Ascending aorta (tissue), 2 donors: ENCODE measurements at regions not wholly inside any gene's neighbourhood (a gene's known extent, or its start where the extent isn't known, plus 50 kb on each side); places are given as distances from the start of the nearest gene placed in this dataset.

ENCODE experiments used
- DNase-seq, 2 donors: peaks; one replicate each; pipeline ENCODE4 v3.0.0-alpha.2; 2019; ENCODE audit warnings: low spot score in 2 of 2
- H3K27ac ChIP-seq, 2 donors: fragments of 200-600 bp; sonication (generic); one replicate each; pipeline ENCODE4 v1.5.1; 2016 to 2017; ENCODE audit warnings: mild to moderate bottlenecking in 1 of 2
- H3K27me3 ChIP-seq: fragments of 200-600 bp; sonication (generic); one replicate; pipeline ENCODE4 v1.5.1; 2017
- H3K36me3 ChIP-seq, 2 donors: fragments of 200-600 bp; sonication (generic); one replicate each; pipeline ENCODE4 v1.5.1; 2016
- H3K4me1 ChIP-seq, 2 donors: fragments of 200-600 bp; sonication (generic); one replicate each; pipeline ENCODE4 v1.5.1; 2016 to 2017; ENCODE audit warnings: mild to moderate bottlenecking in 1 of 2
- H3K4me3 ChIP-seq, 2 donors: fragments of 200-600 bp; sonication (generic); one replicate each; pipeline ENCODE4 v1.5.1; 2016 to 2017; ENCODE audit warnings: mild to moderate bottlenecking in 1 of 2
- H3K9me3 ChIP-seq, 2 donors: fragments of 200-600 bp; sonication (generic); one replicate each; pipeline ENCODE4 v1.5.1; 2016
- CTCF ChIP-seq, 3 experiments: fragments of 200-600 bp in 2 of 3; fragments of 450-650 bp in 1 of 3; sonication (generic) in 2 of 3; IDR thresholded peaks; one replicate each; pipeline ENCODE4 v1.5.1; 2016 to 2019; ENCODE audit warnings: antibody characterized with exemption in 3 of 3, mild to moderate bottlenecking in 1 of 3, moderate library complexity in 1 of 3
- intact Hi-C: fragments of 100-400 bp; cut with DNase I; formaldehyde crosslinking; loops from one replicate; pipeline ENCODE4 v1.15.1; 2023

GRCh38 chr2:7681881-7682461 lies 764.8 kb downstream of the RNF144A start:
- intact Hi-C loops, result no loop called here
- H3K4me1 ChIP-seq, result no peaks in the 10 kb centered on the region
- H3K9me3 ChIP-seq, result no peaks in the 10 kb centered on the region
- H3K4me3 ChIP-seq, result no peak overlapping the region
- TF ChIP-seq CTCF (IDR thresholded peaks at IDR 0.05), result no peak
- no peaks in the 10 kb centered on the region for H3K36me3 ChIP-seq
- H3K27ac ChIP-seq, result no peak overlapping the region
- H3K27me3 ChIP-seq, result no peaks in the 10 kb centered on the region
- DNase-seq, result no peak

GRCh38 chr2:7683196-7683595 lies 766.0 kb downstream of the RNF144A start:
- no peaks in the 10 kb centered on the region for H3K9me3 ChIP-seq
- intact Hi-C loops, result no loop called here
- H3K36me3 ChIP-seq, result no peaks in the 10 kb centered on the region
- no peak overlapping the region for H3K27ac ChIP-seq
- no peak for DNase-seq
- TF ChIP-seq CTCF (IDR thresholded peaks at IDR 0.05), result no peak
- H3K4me3 ChIP-seq, result no peak overlapping the region
- H3K4me1 ChIP-seq, result no peaks in the 10 kb centered on the region
- no peaks in the 10 kb centered on the region for H3K27me3 ChIP-seq

- no peak overlapping the region for H3K4me3 ChIP-seq
- no peak for DNase-seq
- no peaks in the 10 kb centered on the region for H3K4me1 ChIP-seq
- no peak overlapping the region for H3K27ac ChIP-seq
- no peaks in the 10 kb centered on the region for H3K27me3 ChIP-seq
- intact Hi-C loops, result no loop called here
- no peaks in the 10 kb centered on the region for H3K9me3 ChIP-seq
- TF ChIP-seq CTCF (IDR thresholded peaks at IDR 0.05), result no peak
- no peaks in the 10 kb centered on the region for H3K36me3 ChIP-seq
Observed at GRCh38 chr2:7683708-7684107, 766.5 kb downstream of the RNF144A start.

- Histone ChIP-seq H3K9me3 (no peaks in the 10 kb centered on the region), H3K4me3 (no peak overlapping the region), H3K27me3 (no peaks in the 10 kb centered on the region), H3K4me1 (no peaks in the 10 kb centered on the region), H3K36me3 (no peaks in the 10 kb centered on the region), H3K27ac (no peak overlapping the region)
- DNase-seq, result no peak
- TF ChIP-seq CTCF (IDR thresholded peaks at IDR 0.05), result no peak
- intact Hi-C loops, result no loop called here
Observed at GRCh38 chr2:7685342-7686015, 768.3 kb downstream of the RNF144A start.

DNA sequence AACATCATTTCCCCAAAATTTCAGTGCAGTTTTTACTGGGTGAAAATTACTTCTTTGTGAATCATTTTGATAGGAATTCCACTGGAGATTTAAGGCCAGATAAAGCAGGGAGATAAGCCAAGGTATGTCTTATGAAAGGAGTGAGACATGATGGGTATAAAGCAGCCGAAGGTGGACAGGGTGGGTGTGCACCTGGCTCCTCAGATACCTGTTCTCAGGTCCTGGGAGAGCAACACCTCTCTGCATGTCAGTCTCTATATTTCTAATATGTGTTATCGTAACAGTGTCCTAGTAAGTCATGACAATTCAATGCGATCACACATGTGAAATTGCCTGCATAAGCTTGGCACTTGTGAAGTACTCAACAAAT lies 768.8 kb downstream of the RNF144A start:
- H3K27me3 ChIP-seq, result no peaks in the 10 kb centered on the region
- intact Hi-C loops, result no loop called here
- no peak for TF ChIP-seq CTCF (IDR thresholded peaks at IDR 0.05)

More for the DNA sequence above, 768.8 kb downstream of the RNF144A start:
- H3K4me3 ChIP-seq, result no peak overlapping the region
- no peaks in the 10 kb centered on the region for H3K4me1 ChIP-seq
- no peak overlapping the region for H3K27ac ChIP-seq
- DNase-seq, result no peak
- no peaks in the 10 kb centered on the region for H3K9me3 ChIP-seq
- no peaks in the 10 kb centered on the region for H3K36me3 ChIP-seq
